ENCODE measurements at regions not wholly inside any gene's neighbourhood (a gene's known extent, or its start where the extent isn't known, plus 50 kb on each side); places are given as distances from the start of the nearest gene placed in this dataset.

- Mint-ChIP-seq H3K27ac (no peak overlapping the region), H3K36me3 (no peaks in the 10 kb centered on the region), H3K27me3 (ENCODE audit: low read depth in 2 of 2) (peaks cover 0 to 2% of the 10 kb centered on the region in 2 donors), H3K4me1 (no peaks in the 10 kb centered on the region), H3K4me3 (no peak overlapping the region), H3K9me3 (no peaks in the 10 kb centered on the region)
- Histone ChIP-seq H3K4me1 (ENCODE audit: control insufficient read depth, insufficient read depth, low read length) (no peaks in the 10 kb centered on the region), H3K9me3 (ENCODE audit: control insufficient read depth, insufficient read depth, low read length) (no peaks in the 10 kb centered on the region), H3K27ac (ENCODE audit: low read length) (no peak overlapping the region), H3K36me3 (ENCODE audit: control insufficient read depth, insufficient read depth, low read length) (no peaks in the 10 kb centered on the region), H3K4me3 (ENCODE audit: low read length) (no peak overlapping the region), H3K27me3 (ENCODE audit: control insufficient read depth, insufficient read depth, low read length) (no peaks in the 10 kb centered on the region)
- WGBS (ENCODE audit: insufficient coverage), result 78% methylated on average over 9 of the region's 9 CpGs
- intact Hi-C loops (cut with micrococcal nuclease), result no loop called here
- no peak for TF ChIP-seq CTCF (IDR thresholded peaks at IDR 0.05)
- DNase-seq, result no peak
- ATAC-seq, result no peak
These were observed 81.5 kb upstream of the GPC1 start for GRCh38 chr2:240353944-240354343.

- 85% methylated on average over 17 of the region's 17 CpGs for WGBS (ENCODE audit: insufficient coverage)
- no peaks in the 10 kb centered on the region for H3K4me1 Mint-ChIP-seq
- no peak overlapping the region for H3K4me3 Mint-ChIP-seq
- no peak for DNase-seq
- no peak for TF ChIP-seq CTCF (IDR thresholded peaks at IDR 0.05)
- no peak for ATAC-seq
- Histone ChIP-seq H3K9me3 (ENCODE audit: control insufficient read depth, insufficient read depth, low read length) (no peaks in the 10 kb centered on the region), H3K4me3 (ENCODE audit: low read length) (no peak overlapping the region), H3K36me3 (ENCODE audit: control insufficient read depth, insufficient read depth, low read length) (no peaks in the 10 kb centered on the region), H3K27me3 (ENCODE audit: control insufficient read depth, insufficient read depth, low read length) (no peaks in the 10 kb centered on the region), H3K27ac (ENCODE audit: low read length) (no peak overlapping the region), H3K4me1 (ENCODE audit: control insufficient read depth, insufficient read depth, low read length) (no peaks in the 10 kb centered on the region)
- H3K27me3 Mint-ChIP-seq (ENCODE audit: low read depth in 2 of 2), result peaks cover 0 to 2% of the 10 kb centered on the region in 2 donors
- no peaks in the 10 kb centered on the region for H3K36me3 Mint-ChIP-seq
- no peak overlapping the region for H3K27ac Mint-ChIP-seq
- H3K9me3 Mint-ChIP-seq, result no peaks in the 10 kb centered on the region
- intact Hi-C loops (cut with micrococcal nuclease), result no loop called here
These were observed 80.2 kb upstream of the GPC1 start for GRCh38 chr2:240355001-240355891.

- intact Hi-C loops (cut with micrococcal nuclease), result no loop called here
- no peak for TF ChIP-seq CTCF (IDR thresholded peaks at IDR 0.05)
- ATAC-seq (no peak), DNase-seq (no peak)
- 85% methylated on average over 17 of the region's 17 CpGs for WGBS (ENCODE audit: insufficient coverage)
- H3K27me3 ChIP-seq (ENCODE audit: control insufficient read depth, insufficient read depth, low read length), result no peaks in the 10 kb centered on the region
- Mint-ChIP-seq H3K27me3 (ENCODE audit: low read depth in 2 of 2) (no peaks in the 10 kb centered on the region), H3K27ac (no peak overlapping the region), H3K4me3 (no peak overlapping the region), H3K4me1 (no peaks in the 10 kb centered on the region), H3K9me3 (peaks cover 0 to 5% of the 10 kb centered on the region in 2 donors), H3K36me3 (no peaks in the 10 kb centered on the region)
- H3K4me1 ChIP-seq (ENCODE audit: control insufficient read depth, insufficient read depth, low read length), result no peaks in the 10 kb centered on the region
- H3K4me3 ChIP-seq (ENCODE audit: low read length), result no peak overlapping the region
- H3K36me3 ChIP-seq (ENCODE audit: control insufficient read depth, insufficient read depth, low read length), result no peaks in the 10 kb centered on the region
- H3K9me3 ChIP-seq (ENCODE audit: control insufficient read depth, insufficient read depth, low read length), result no peaks in the 10 kb centered on the region
- H3K27ac ChIP-seq (ENCODE audit: low read length), result no peak overlapping the region
These were observed 79.5 kb upstream of the GPC1 start for GRCh38 chr2:240355962-240356361.
